Naive thymus-derived CD4-positive, alpha-beta T cell (primary cell): ENCODE measurements at regions not wholly inside any gene's neighbourhood (a gene's known extent, or its start where the extent isn't known, plus 50 kb on each side); places are given as distances from the start of the nearest gene placed in this dataset.

ENCODE experiments used
- ATAC-seq: fragments of 150-1000 bp; cut with Tn5 transposase; 2 replicates; pipeline ENCODE4 v1.10.0; 2021; ENCODE audit warnings: mild to moderate bottlenecking, moderate library complexity
- CTCF ChIA-PET: fragments of 350-600 bp; sonication (Branson Sonifier 250); formaldehyde crosslinking; loops from one replicate; lab custom pipeline; 2021; ENCODE audit warnings: antibody characterized with exemption; lab: Charles Lee
- POLR2A ChIA-PET: fragments of 350-600 bp; sonication (Branson Sonifier 250); formaldehyde crosslinking; loops from one replicate; lab custom pipeline; 2021; ENCODE audit warnings: antibody characterized with exemption, inconsistent platforms; lab: Charles Lee
- DNase-seq, 9 donors: peaks; one replicate each; pipeline versions ENCODE4 v3.0.0 to v3.0.0-alpha.2; 2020 to 2022; ENCODE audit warnings: mixed read lengths in 1 of 9
- H3K27ac ChIP-seq: one replicate; pipeline ENCODE4 v1.7.0; 2013; ENCODE audit warnings: mild to moderate bottlenecking, low read depth, low read length, moderate library complexity
- H3K27me3 ChIP-seq, 2 donors: one replicate each; pipeline ENCODE4 v1.7.0; 2013; ENCODE audit warnings: low read length in 2 of 2, mild to moderate bottlenecking in 2 of 2, moderate library complexity in 2 of 2; ENCODE audit not compliant: control insufficient read depth in 2 of 2, insufficient read depth in 2 of 2
- H3K36me3 ChIP-seq, 3 experiments: 1 replicate in 2 of 3; 2 replicates in 1 of 3; pipeline ENCODE4 v1.7.0; 2013; ENCODE audit warnings: low read length in 3 of 3, mild to moderate bottlenecking in 3 of 3, moderate library complexity in 1 of 3; ENCODE audit not compliant: insufficient read depth in 3 of 3, control insufficient read depth in 2 of 3
- H3K4me1 ChIP-seq, 2 donors: one replicate each; pipeline ENCODE4 v1.7.0; 2013; ENCODE audit warnings: low read length in 2 of 2, mild to moderate bottlenecking in 2 of 2, moderate library complexity in 1 of 2; ENCODE audit not compliant: control insufficient read depth in 2 of 2, insufficient read depth in 2 of 2
- H3K4me3 ChIP-seq: 2 replicates; pipeline ENCODE4 v1.7.0; 2013; ENCODE audit warnings: mild to moderate bottlenecking, low read length
- H3K9me3 ChIP-seq, 3 experiments: 1 replicate in 2 of 3; 2 replicates in 1 of 3; pipeline ENCODE4 v1.7.0; 2013; ENCODE audit warnings: low read length in 3 of 3; ENCODE audit not compliant: control insufficient read depth in 2 of 3
- H3K27ac Mint-ChIP-seq, 9 donors: one replicate each; pipeline ENCODE4 v1.8.0; 2020 to 2022; ENCODE audit warnings: mixed read lengths in 9 of 9, mild to moderate bottlenecking in 8 of 9, moderate library complexity in 5 of 9, inconsistent platforms in 2 of 9
- H3K27me3 Mint-ChIP-seq, 5 donors: one replicate each; pipeline ENCODE4 v1.8.0; 2021 to 2022; ENCODE audit warnings: mixed read lengths in 5 of 5, mild to moderate bottlenecking in 1 of 5
- H3K36me3 Mint-ChIP-seq, 5 donors: one replicate each; pipeline ENCODE4 v1.8.0; 2020 to 2022; ENCODE audit warnings: mixed read lengths in 5 of 5, mild to moderate bottlenecking in 3 of 5, inconsistent platforms in 1 of 5
- H3K4me1 Mint-ChIP-seq, 7 donors: one replicate each; pipeline ENCODE4 v1.8.0; 2020 to 2022; ENCODE audit warnings: mixed read lengths in 7 of 7, mild to moderate bottlenecking in 3 of 7, inconsistent platforms in 1 of 7
- H3K4me3 Mint-ChIP-seq, 10 donors: one replicate each; pipeline ENCODE4 v1.8.0; 2020 to 2022; ENCODE audit warnings: mild to moderate bottlenecking in 10 of 10, mixed read lengths in 10 of 10, moderate library complexity in 6 of 10, inconsistent platforms in 2 of 10
- H3K9me3 Mint-ChIP-seq, 11 donors: one replicate each; pipeline ENCODE4 v1.8.0; 2020 to 2022; ENCODE audit warnings: mixed read lengths in 11 of 11, mild to moderate bottlenecking in 4 of 11, inconsistent platforms in 1 of 11, moderate library complexity in 1 of 11
- intact Hi-C, 2 donors: fragments of 100-400 bp; cut with micrococcal nuclease; formaldehyde crosslinking; loops; one replicate each; pipeline ENCODE4 v1.15.1; 2023

GRCh38 chr2:122366969-122367645, 611.7 kb downstream of the TSN start:
- H3K36me3 ChIP-seq, result no peaks in the 10 kb centered on the region
- Mint-ChIP-seq H3K27me3 (no peaks in the 10 kb centered on the region), H3K27ac (no peak overlapping the region), H3K9me3 (peaks cover 0 to 6% (median 2%) of the 10 kb centered on the region in 11 donors), H3K4me3 (no peak overlapping the region), H3K36me3 (peaks cover 0 to 4% (median 0%) of the 10 kb centered on the region in 5 donors), H3K4me1 (no peaks in the 10 kb centered on the region)
- no peak overlapping the region for H3K4me3 ChIP-seq
- ATAC-seq, result no peak
- H3K4me1 ChIP-seq, result no peaks in the 10 kb centered on the region
- no peak overlapping the region for H3K27ac ChIP-seq
- intact Hi-C loops, result no loop called here
- H3K27me3 ChIP-seq, result no peaks in the 10 kb centered on the region
- DNase-seq, result no peak
- ChIA-PET POLR2A (no interaction called here), CTCF (no interaction called here)
- no peaks in the 10 kb centered on the region for H3K9me3 ChIP-seq

- H3K27me3 ChIP-seq, result no peaks in the 10 kb centered on the region
- Mint-ChIP-seq H3K9me3 (peaks cover 0 to 11% (median 5%) of the 10 kb centered on the region in 11 donors), H3K4me3 (no peak overlapping the region), H3K27ac (no peak overlapping the region), H3K4me1 (no peaks in the 10 kb centered on the region), H3K36me3 (peaks cover 0 to 5% (median 0%) of the 10 kb centered on the region in 5 donors), H3K27me3 (no peaks in the 10 kb centered on the region)
- POLR2A ChIA-PET, result no interaction called here
- no peak overlapping the region for H3K4me3 ChIP-seq
- no peak for ATAC-seq
- H3K4me1 ChIP-seq, result no peaks in the 10 kb centered on the region
- intact Hi-C loops, result no loop called here
- no peaks in the 10 kb centered on the region for H3K36me3 ChIP-seq
- DNase-seq, result no peak
- CTCF ChIA-PET, result no interaction called here
- no peak overlapping the region for H3K27ac ChIP-seq
- H3K9me3 ChIP-seq, result no peaks in the 10 kb centered on the region
These were observed 612.2 kb downstream of the TSN start for GRCh38 chr2:122367646-122368010.

- no peak overlapping the region for H3K27ac Mint-ChIP-seq
These were observed 613.3 kb downstream of the TSN start for GRCh38 chr2:122368576-122369243.

GRCh38 chr2:122378521-122378920, 623.1 kb downstream of the TSN start:
- H3K27me3 Mint-ChIP-seq, result no peaks in the 10 kb centered on the region
- H3K9me3 ChIP-seq, result no peaks in the 10 kb centered on the region
- no peak for ATAC-seq
- no peaks in the 10 kb centered on the region for H3K36me3 Mint-ChIP-seq
- no peak overlapping the region for H3K27ac ChIP-seq
- H3K9me3 Mint-ChIP-seq, result peaks cover 0 to 12% (median 3%) of the 10 kb centered on the region in 11 donors
- H3K4me3 ChIP-seq, result no peak overlapping the region
- no peaks in the 10 kb centered on the region for H3K36me3 ChIP-seq
- intact Hi-C loops, result no loop called here
- ChIA-PET CTCF (no interaction called here), POLR2A (no interaction called here)
- H3K27ac Mint-ChIP-seq, result no peak overlapping the region
- no peak for DNase-seq
- no peaks in the 10 kb centered on the region for H3K4me1 Mint-ChIP-seq
- H3K27me3 ChIP-seq, result no peaks in the 10 kb centered on the region
- no peak overlapping the region for H3K4me3 Mint-ChIP-seq
- H3K4me1 ChIP-seq, result no peaks in the 10 kb centered on the region

More at GRCh38 chr2:122368576-122369243, 613.3 kb downstream of the TSN start:
- intact Hi-C loops, result no loop called here
- ATAC-seq, result no peak
- Histone ChIP-seq H3K4me1 (no peaks in the 10 kb centered on the region), H3K27ac (no peak overlapping the region), H3K27me3 (no peaks in the 10 kb centered on the region), H3K36me3 (no peaks in the 10 kb centered on the region), H3K9me3 (no peaks in the 10 kb centered on the region), H3K4me3 (no peak overlapping the region)
- no peak for DNase-seq
- ChIA-PET CTCF (no interaction called here), POLR2A (no interaction called here)
- H3K36me3 Mint-ChIP-seq, result peaks cover 0 to 5% (median 0%) of the 10 kb centered on the region in 5 donors
- no peak overlapping the region for H3K4me3 Mint-ChIP-seq
- no peaks in the 10 kb centered on the region for H3K4me1 Mint-ChIP-seq
- H3K27me3 Mint-ChIP-seq, result no peaks in the 10 kb centered on the region
- H3K9me3 Mint-ChIP-seq, result peaks cover 0 to 21% (median 7%) of the 10 kb centered on the region in 11 donors

GRCh38 chr2:122384768-122385333, 629.4 kb downstream of the TSN start:
- DNase-seq (no peak), ATAC-seq (no peak)
- Histone ChIP-seq H3K4me1 (no peaks in the 10 kb centered on the region), H3K4me3 (no peak overlapping the region), H3K9me3 (peaks cover 0 to 5% (median 0%) of the 10 kb centered on the region in 3 experiments), H3K27ac (no peak overlapping the region), H3K27me3 (no peaks in the 10 kb centered on the region), H3K36me3 (no peaks in the 10 kb centered on the region)
- Mint-ChIP-seq H3K27me3 (peaks cover 0 to under 1% (median 0%) of the 10 kb centered on the region in 5 donors), H3K4me1 (no peaks in the 10 kb centered on the region), H3K4me3 (no peak overlapping the region), H3K36me3 (peaks cover 0 to 8% (median 0%) of the 10 kb centered on the region in 5 donors), H3K27ac (no peak overlapping the region), H3K9me3 (peaks cover 5 to 34% (median 15%) of the 10 kb centered on the region in 11 donors)
- ChIA-PET CTCF (no interaction called here), POLR2A (no interaction called here)
- intact Hi-C loops, result no loop called here

- ChIA-PET POLR2A (no interaction called here), CTCF (no interaction called here)
- ATAC-seq (no peak), DNase-seq (no peak)
- H3K27me3 ChIP-seq, result no peaks in the 10 kb centered on the region
- Mint-ChIP-seq H3K4me1 (no peaks in the 10 kb centered on the region), H3K27ac (no peak overlapping the region), H3K36me3 (peaks cover 0 to 8% (median 0%) of the 10 kb centered on the region in 5 donors), H3K4me3 (no peak overlapping the region), H3K9me3 (peaks cover 5 to 28% (median 14%) of the 10 kb centered on the region in 11 donors), H3K27me3 (peaks cover 0 to 4% (median 0%) of the 10 kb centered on the region in 5 donors)
- intact Hi-C loops, result no loop called here
- H3K9me3 ChIP-seq, result peaks cover 0 to 5% (median 0%) of the 10 kb centered on the region in 3 experiments
- no peaks in the 10 kb centered on the region for H3K4me1 ChIP-seq
- no peaks in the 10 kb centered on the region for H3K36me3 ChIP-seq
- H3K27ac ChIP-seq, result no peak overlapping the region
- H3K4me3 ChIP-seq, result no peak overlapping the region
These were observed 632.8 kb downstream of the TSN start for GRCh38 chr2:122388208-122388607.
